Brain microvascular endothelial cell (primary cell): ENCODE measurements at regions not wholly inside any gene's neighbourhood (a gene's known extent, or its start where the extent isn't known, plus 50 kb on each side); places are given as distances from the start of the nearest gene placed in this dataset.

Source experiments
- DNase-seq: peaks from one replicate; pipeline ENCODE4 v3.0.0-alpha.2; 2020
- H3K27ac ChIP-seq: fragments of 250-450 bp; sonication (Bioruptor Pico); 2 replicates; pipeline ENCODE4 v1.5.1; 2020; ENCODE audit warnings: mild to moderate bottlenecking, moderate library complexity
- H3K27me3 ChIP-seq: fragments of 250-450 bp; sonication (Bioruptor Pico); replicated peaks from 2 replicates; pipeline ENCODE4 v1.5.1; 2020; ENCODE audit warnings: mild to moderate bottlenecking
- H3K36me3 ChIP-seq: fragments of 250-450 bp; sonication (Bioruptor Pico); replicated peaks from 2 replicates; pipeline ENCODE4 v1.5.1; 2020; ENCODE audit warnings: mild to moderate bottlenecking
- H3K4me3 ChIP-seq: 2 replicates; pipeline ENCODE4 v1.5.1; 2011; ENCODE audit warnings: low read depth, mild to moderate bottlenecking, control low read depth, low read length, moderate library complexity
- CTCF ChIP-seq: IDR thresholded peaks from 2 replicates; pipeline ENCODE4 v1.5.1; 2011; ENCODE audit warnings: low read depth, mild to moderate bottlenecking, moderate library complexity, low read length, control low read depth, inconsistent platforms; ENCODE audit errors: missing control alignments
- in situ Hi-C: cut with HindIII; loops from 2 replicates; pipeline ENCODE4 v1.10.0; 2017; ENCODE audit warnings: low sequenced_read_pairs, low pct_ligation_motif_present

- H3K27me3 ChIP-seq: no peaks in the 10 kb centered on the region
- no peak for DNase-seq
- no peak overlapping the region for H3K4me3 ChIP-seq
- no peaks in the 10 kb centered on the region for H3K36me3 ChIP-seq
- no peak overlapping the region for H3K27ac ChIP-seq
- in situ Hi-C loops: no loop called here
- TF ChIP-seq CTCF: no peak
These were observed 1366.1 kb downstream of the PCDH9 start for GRCh38 chr13:65864039-65864438.

GRCh38 chr13:65860306-65860705 is 1369.8 kb downstream of the PCDH9 start:
- Histone ChIP-seq H3K27me3 (no peaks in the 10 kb centered on the region), H3K36me3 (no peaks in the 10 kb centered on the region), H3K27ac (no peak overlapping the region), H3K4me3 (no peak overlapping the region)
- no peak for DNase-seq
- in situ Hi-C loops: no loop called here
- no peak for TF ChIP-seq CTCF

GRCh38 chr13:65857942-65858565 is 1372.1 kb downstream of the PCDH9 start:
- in situ Hi-C loops: no loop called here
- Histone ChIP-seq H3K4me3 (no peak overlapping the region), H3K27ac (no peak overlapping the region), H3K27me3 (no peaks in the 10 kb centered on the region), H3K36me3 (no peaks in the 10 kb centered on the region)
- no peak for TF ChIP-seq CTCF
- DNase-seq: no peak

- in situ Hi-C loops: no loop called here
- peak; percentile 67 for DNase-seq
These were observed 1373.7 kb downstream of the PCDH9 start for GRCh38 chr13:65856431-65856830.

GRCh38 chr13:65855242-65855805 is 1374.8 kb downstream of the PCDH9 start:
- Histone ChIP-seq H3K4me3 (no peak overlapping the region), H3K27ac (no peak overlapping the region), H3K36me3 (no peaks in the 10 kb centered on the region), H3K27me3 (no peaks in the 10 kb centered on the region)
- no peak for DNase-seq
- TF ChIP-seq CTCF: no peak
- in situ Hi-C loops: no loop called here

More at GRCh38 chr13:65856431-65856830, 1373.7 kb downstream of the PCDH9 start:
- H3K27ac ChIP-seq: no peak overlapping the region
- no peak overlapping the region for H3K4me3 ChIP-seq
- no peak for TF ChIP-seq CTCF
- no peaks in the 10 kb centered on the region for H3K27me3 ChIP-seq
- H3K36me3 ChIP-seq: no peaks in the 10 kb centered on the region

GRCh38 chr13:65854431-65854830 is 1375.7 kb downstream of the PCDH9 start:
- Histone ChIP-seq H3K4me3 (no peak overlapping the region), H3K27me3 (no peaks in the 10 kb centered on the region), H3K27ac (no peak overlapping the region), H3K36me3 (no peaks in the 10 kb centered on the region)
- TF ChIP-seq CTCF: no peak
- in situ Hi-C loops: no loop called here
- DNase-seq: no peak
